ENCODE measurements at regions not wholly inside any gene's neighbourhood (a gene's known extent, or its start where the extent isn't known, plus 50 kb on each side); places are given as distances from the start of the nearest gene placed in this dataset.

GRCh38 chr9:82168585-82168984 is 180.0 kb downstream of the SPATA31D1 start:
- no peaks in the 10 kb centered on the region for H3K27me3 Mint-ChIP-seq (ENCODE audit: low read depth)
- no peaks in the 10 kb centered on the region for H3K36me3 Mint-ChIP-seq (ENCODE audit: low read depth)
- peaks cover 3% of the 10 kb centered on the region for H3K9me3 Mint-ChIP-seq (ENCODE audit: insufficient read depth)
- DNase-seq (no peak), ATAC-seq (no peak)
- CTCF ChIA-PET: no interaction called here
- POLR2A ChIA-PET: no interaction called here
- H3K27ac Mint-ChIP-seq: no peak overlapping the region
- H3K4me1 Mint-ChIP-seq (ENCODE audit: low read depth): no peaks in the 10 kb centered on the region
- no peak overlapping the region for H3K4me3 Mint-ChIP-seq

GRCh38 chr9:82170866-82171265 is 182.3 kb downstream of the SPATA31D1 start:
- no peak overlapping the region for H3K27ac Mint-ChIP-seq
- H3K4me1 Mint-ChIP-seq (ENCODE audit: low read depth): no peaks in the 10 kb centered on the region
- no peak overlapping the region for H3K4me3 Mint-ChIP-seq
- H3K9me3 Mint-ChIP-seq (ENCODE audit: insufficient read depth): peaks cover 3% of the 10 kb centered on the region
- ChIA-PET CTCF (no interaction called here), POLR2A (no interaction called here)
- ATAC-seq: no peak
- no peak for DNase-seq
- no peaks in the 10 kb centered on the region for H3K36me3 Mint-ChIP-seq (ENCODE audit: low read depth)
- no peaks in the 10 kb centered on the region for H3K27me3 Mint-ChIP-seq (ENCODE audit: low read depth)

GRCh38 chr9:82171271-82171670 is 182.7 kb downstream of the SPATA31D1 start:
- ATAC-seq (no peak), DNase-seq (no peak)
- Mint-ChIP-seq H3K4me1 (ENCODE audit: low read depth) (no peaks in the 10 kb centered on the region), H3K36me3 (ENCODE audit: low read depth) (no peaks in the 10 kb centered on the region), H3K9me3 (ENCODE audit: insufficient read depth) (peaks cover 3% of the 10 kb centered on the region), H3K27me3 (ENCODE audit: low read depth) (no peaks in the 10 kb centered on the region), H3K4me3 (no peak overlapping the region), H3K27ac (no peak overlapping the region)
- POLR2A ChIA-PET: no interaction called here
- CTCF ChIA-PET: no interaction called here

- POLR2A ChIA-PET: no interaction called here
- Mint-ChIP-seq H3K4me1 (ENCODE audit: low read depth) (no peaks in the 10 kb centered on the region), H3K9me3 (ENCODE audit: insufficient read depth) (no peaks in the 10 kb centered on the region), H3K36me3 (ENCODE audit: low read depth) (no peaks in the 10 kb centered on the region), H3K27me3 (ENCODE audit: low read depth) (no peaks in the 10 kb centered on the region), H3K27ac (no peak overlapping the region), H3K4me3 (no peak overlapping the region)
- DNase-seq (no peak), ATAC-seq (no peak)
- CTCF ChIA-PET: no interaction called here
Observed at GRCh38 chr9:82180711-82181110, 192.1 kb downstream of the SPATA31D1 start.

- no peaks in the 10 kb centered on the region for H3K4me1 Mint-ChIP-seq (ENCODE audit: low read depth)
- H3K9me3 Mint-ChIP-seq (ENCODE audit: insufficient read depth): no peaks in the 10 kb centered on the region
- H3K27ac Mint-ChIP-seq: no peak overlapping the region
- no peak for DNase-seq
- no peaks in the 10 kb centered on the region for H3K36me3 Mint-ChIP-seq (ENCODE audit: low read depth)
- no peak overlapping the region for H3K4me3 Mint-ChIP-seq
- no peaks in the 10 kb centered on the region for H3K27me3 Mint-ChIP-seq (ENCODE audit: low read depth)
- CTCF ChIA-PET: no interaction called here
- no peak for ATAC-seq
- POLR2A ChIA-PET: no interaction called here
Observed at GRCh38 chr9:82183181-82183860, 194.7 kb downstream of the SPATA31D1 start.

GRCh38 chr9:82184524-82184923 is 196.0 kb downstream of the SPATA31D1 start:
- no peaks in the 10 kb centered on the region for H3K4me1 Mint-ChIP-seq (ENCODE audit: low read depth)
- DNase-seq (no peak), ATAC-seq (no peak)
- CTCF ChIA-PET: no interaction called here
- no peaks in the 10 kb centered on the region for H3K36me3 Mint-ChIP-seq (ENCODE audit: low read depth)
- H3K4me3 Mint-ChIP-seq: no peak overlapping the region
- no peaks in the 10 kb centered on the region for H3K27me3 Mint-ChIP-seq (ENCODE audit: low read depth)
- no peak overlapping the region for H3K27ac Mint-ChIP-seq
- POLR2A ChIA-PET: no interaction called here
- H3K9me3 Mint-ChIP-seq (ENCODE audit: insufficient read depth): no peaks in the 10 kb centered on the region

- no peaks in the 10 kb centered on the region for H3K36me3 Mint-ChIP-seq (ENCODE audit: low read depth)
- no peak for ATAC-seq
- H3K9me3 Mint-ChIP-seq (ENCODE audit: insufficient read depth): no peaks in the 10 kb centered on the region
- DNase-seq: no peak
- H3K27me3 Mint-ChIP-seq (ENCODE audit: low read depth): no peaks in the 10 kb centered on the region
- POLR2A ChIA-PET: no interaction called here
- H3K4me1 Mint-ChIP-seq (ENCODE audit: low read depth): no peaks in the 10 kb centered on the region
- CTCF ChIA-PET: no interaction called here
- H3K4me3 Mint-ChIP-seq: no peak overlapping the region
- no peak overlapping the region for H3K27ac Mint-ChIP-seq
Observed at GRCh38 chr9:82188817-82189216, 200.2 kb downstream of the SPATA31D1 start.

GRCh38 chr9:82191082-82191770 is 202.7 kb downstream of the SPATA31D1 start:
- ChIA-PET POLR2A (no interaction called here), CTCF (no interaction called here)
- no peaks in the 10 kb centered on the region for H3K27me3 Mint-ChIP-seq (ENCODE audit: low read depth)
- DNase-seq (no peak), ATAC-seq (no peak)
- no peaks in the 10 kb centered on the region for H3K9me3 Mint-ChIP-seq (ENCODE audit: insufficient read depth)
- H3K4me1 Mint-ChIP-seq (ENCODE audit: low read depth): no peaks in the 10 kb centered on the region
- H3K36me3 Mint-ChIP-seq (ENCODE audit: low read depth): no peaks in the 10 kb centered on the region
- H3K4me3 Mint-ChIP-seq: no peak overlapping the region
- no peak overlapping the region for H3K27ac Mint-ChIP-seq

- ATAC-seq (no peak), DNase-seq (no peak)
- H3K27me3 Mint-ChIP-seq (ENCODE audit: low read depth): no peaks in the 10 kb centered on the region
- no peak overlapping the region for H3K27ac Mint-ChIP-seq
- ChIA-PET CTCF (no interaction called here), POLR2A (no interaction called here)
- H3K4me3 Mint-ChIP-seq: no peak overlapping the region
- no peaks in the 10 kb centered on the region for H3K36me3 Mint-ChIP-seq (ENCODE audit: low read depth)
- H3K9me3 Mint-ChIP-seq (ENCODE audit: insufficient read depth): no peaks in the 10 kb centered on the region
- H3K4me1 Mint-ChIP-seq (ENCODE audit: low read depth): no peaks in the 10 kb centered on the region
Observed at GRCh38 chr9:82192211-82192610, 203.6 kb downstream of the SPATA31D1 start.

- Mint-ChIP-seq H3K27me3 (ENCODE audit: low read depth) (no peaks in the 10 kb centered on the region), H3K4me3 (no peak overlapping the region), H3K27ac (no peak overlapping the region), H3K9me3 (ENCODE audit: insufficient read depth) (no peaks in the 10 kb centered on the region), H3K4me1 (ENCODE audit: low read depth) (no peaks in the 10 kb centered on the region), H3K36me3 (ENCODE audit: low read depth) (no peaks in the 10 kb centered on the region)
- DNase-seq (no peak), ATAC-seq (no peak)
- CTCF ChIA-PET: no interaction called here
- POLR2A ChIA-PET: no interaction called here
Observed at GRCh38 chr9:82196622-82197441, 208.3 kb downstream of the SPATA31D1 start.

GRCh38 chr9:82201196-82201595 is 212.6 kb downstream of the SPATA31D1 start:
- ATAC-seq: no peak
- no peaks in the 10 kb centered on the region for H3K27me3 Mint-ChIP-seq (ENCODE audit: low read depth)
- H3K9me3 Mint-ChIP-seq (ENCODE audit: insufficient read depth): no peaks in the 10 kb centered on the region
- H3K27ac Mint-ChIP-seq: no peak overlapping the region
- H3K36me3 Mint-ChIP-seq (ENCODE audit: low read depth): no peaks in the 10 kb centered on the region
- ChIA-PET CTCF (no interaction called here), POLR2A (no interaction called here)
- no peak overlapping the region for H3K4me3 Mint-ChIP-seq
- no peak for DNase-seq
- H3K4me1 Mint-ChIP-seq (ENCODE audit: low read depth): no peaks in the 10 kb centered on the region

- ChIA-PET CTCF (no interaction called here), POLR2A (no interaction called here)
- Mint-ChIP-seq H3K9me3 (ENCODE audit: insufficient read depth) (no peaks in the 10 kb centered on the region), H3K4me3 (no peak overlapping the region), H3K27me3 (ENCODE audit: low read depth) (no peaks in the 10 kb centered on the region), H3K4me1 (ENCODE audit: low read depth) (no peaks in the 10 kb centered on the region), H3K36me3 (ENCODE audit: low read depth) (no peaks in the 10 kb centered on the region), H3K27ac (no peak overlapping the region)
- no peak for ATAC-seq
- DNase-seq: no peak
Observed at GRCh38 chr9:82202808-82203207, 214.2 kb downstream of the SPATA31D1 start.

Data from activated CD8-positive, alpha-beta T cell treated with anti-CD3 and anti-CD28 coated beads, Interleukin-2, amount 10 ng/mL, durations not matched to agents 7 days and 5 days (primary cell).